B cell (primary cell): ENCODE measurements at regions not wholly inside any gene's neighbourhood (a gene's known extent, or its start where the extent isn't known, plus 50 kb on each side); places are given as distances from the start of the nearest gene placed in this dataset.

Source experiments
- ATAC-seq: fragments of 200-7000 bp; cut with Tn5 transposase; one replicate; pipeline ENCODE4 v1.10.0; 2021; ENCODE audit warnings: low read depth, mild to moderate bottlenecking, moderate number of reproducible peaks, moderate library complexity
- CTCF ChIA-PET: fragments of 350-600 bp; sonication (Branson Sonifier 250); formaldehyde crosslinking; loops from one replicate; lab custom pipeline; 2021; ENCODE audit warnings: antibody characterized with exemption, inconsistent platforms; lab: Charles Lee
- POLR2A ChIA-PET: fragments of 350-600 bp; sonication (Branson Sonifier 250); formaldehyde crosslinking; loops from one replicate; lab custom pipeline; 2021; ENCODE audit warnings: antibody characterized with exemption; lab: Charles Lee
- DNase-seq: peaks from one replicate; pipeline ENCODE4 v3.0.0; 2013
- H2AFZ ChIP-seq: 2 replicates; pipeline ENCODE4 v1.6.1; 2012; ENCODE audit warnings: mild to moderate bottlenecking, low read depth, low read length; ENCODE audit not compliant: insufficient read depth, poor library complexity, severe bottlenecking
- H3K27ac ChIP-seq, 2 donors: 1 replicate in 1 of 2; 2 replicates in 1 of 2; pipeline ENCODE4 v1.5.1; 2012 to 2013; ENCODE audit warnings: low read length in 2 of 2, mild to moderate bottlenecking in 2 of 2, moderate library complexity in 1 of 2
- H3K27me3 ChIP-seq, 4 experiments: fragments of 200-600 bp in 1 of 4; sonication (generic) in 1 of 4; replicated peaks in 1 of 4; 1 replicate in 2 of 4; 2 replicates in 2 of 4; pipeline versions ENCODE4 v1.6.1 to v1.7.0; 2013 to 2016; ENCODE audit warnings: low read length in 3 of 4, mild to moderate bottlenecking in 2 of 4, mixed read lengths in 1 of 4, moderate library complexity in 1 of 4; ENCODE audit not compliant: insufficient read depth in 4 of 4, control insufficient read depth in 3 of 4; ENCODE audit errors: control extremely low read depth in 1 of 4
- H3K36me3 ChIP-seq, 2 experiments: replicated peaks in 1 of 2; 1 replicate in 1 of 2; 2 replicates in 1 of 2; pipeline versions ENCODE4 v1.6.1 to v1.7.1; 2013; ENCODE audit warnings: low read length in 1 of 2; ENCODE audit not compliant: insufficient read depth in 2 of 2, control insufficient read depth in 1 of 2; ENCODE audit errors: control extremely low read depth in 1 of 2, extremely low read depth in 1 of 2
- H3K4me1 ChIP-seq, 2 donors: fragments of 200-600 bp in 1 of 2; sonication (generic) in 1 of 2; 1 replicate in 1 of 2; 2 replicates in 1 of 2; pipeline versions ENCODE4 v1.5.1 to v1.6.1; 2013 to 2017; ENCODE audit warnings: low read length in 2 of 2; ENCODE audit not compliant: control insufficient read depth in 2 of 2, insufficient read depth in 2 of 2
- H3K4me2 ChIP-seq: replicated peaks from 2 replicates; pipeline ENCODE3; 2012; ENCODE audit warnings: mild to moderate bottlenecking, low read depth, low read length; ENCODE audit not compliant: poor library complexity, severe bottlenecking
- H3K4me3 ChIP-seq, 5 experiments: fragments of 200-600 bp in 1 of 5; sonication (generic) in 1 of 5; 1 replicate in 3 of 5; 2 replicates in 2 of 5; pipeline versions ENCODE4 v1.5.1 to v1.7.0; 2011 to 2016; ENCODE audit warnings: low read length in 4 of 5, mild to moderate bottlenecking in 4 of 5, low read depth in 2 of 5, control low read depth in 1 of 5, moderate library complexity in 1 of 5; ENCODE audit not compliant: insufficient read depth in 1 of 5; ENCODE audit errors: control extremely low read depth in 1 of 5, extremely low read depth in 1 of 5
- H3K79me2 ChIP-seq: fragments of 200-600 bp; sonication (generic); one replicate; pipeline ENCODE4 v1.6.0; 2016; ENCODE audit warnings: low read length; ENCODE audit not compliant: control insufficient read depth, insufficient read depth
- H3K9ac ChIP-seq: fragments of 200-600 bp; sonication (generic); 2 replicates; pipeline ENCODE4 v1.6.1; 2017; ENCODE audit warnings: mild to moderate bottlenecking, low read length, moderate library complexity
- H3K9me3 ChIP-seq, 3 donors: one replicate each; pipeline versions ENCODE4 v1.6.1 to v1.7.1; 2013; ENCODE audit warnings: low read length in 2 of 3; ENCODE audit not compliant: control insufficient read depth in 2 of 3, insufficient read depth in 1 of 3; ENCODE audit errors: control extremely low read depth in 1 of 3
- H4K20me1 ChIP-seq: 2 replicates; pipeline ENCODE4 v1.6.0; 2012; ENCODE audit warnings: mild to moderate bottlenecking, low read length; ENCODE audit not compliant: insufficient read depth, control insufficient read depth, poor library complexity, severe bottlenecking
- H3K27ac Mint-ChIP-seq: one replicate; pipeline ENCODE4 v1.8.0; 2021; ENCODE audit warnings: mixed read lengths
- H3K27me3 Mint-ChIP-seq: one replicate; pipeline ENCODE4 v1.8.0; 2021; ENCODE audit warnings: mixed read lengths
- H3K4me1 Mint-ChIP-seq: one replicate; pipeline ENCODE4 v1.8.0; 2021; ENCODE audit warnings: mixed read lengths
- H3K4me3 Mint-ChIP-seq: one replicate; pipeline ENCODE4 v1.8.0; 2021; ENCODE audit warnings: mixed read lengths
- H3K9me3 Mint-ChIP-seq: one replicate; pipeline ENCODE4 v1.8.0; 2022; ENCODE audit warnings: mixed read lengths; ENCODE audit not compliant: insufficient read depth
- EZH2 ChIP-seq: IDR thresholded peaks from 2 replicates; pipeline ENCODE4 v1.6.1; 2012; ENCODE audit warnings: borderline replicate concordance, low read depth, mild to moderate bottlenecking, moderate library complexity, low read length; ENCODE audit not compliant: insufficient read depth, poor library complexity, severe bottlenecking
- WGBS: methylation state at CpG from one replicate; pipeline ENCODE4 v1.1.5; 2013; ENCODE audit warnings: missing lambda C conversion rate; ENCODE audit not compliant: insufficient coverage; 5-methylcytosine and 5-hydroxymethylcytosine counted together
- intact Hi-C: fragments of 100-400 bp; cut with micrococcal nuclease; formaldehyde crosslinking; loops from one replicate; pipeline ENCODE4 v1.10.0; 2022
- TF ChIP-seq, protein P1 (sequence below): fragments of 200-600 bp; IDR thresholded peaks from one replicate; pipeline ENCODE4 v1.8.0; 2022; ENCODE audit warnings: antibody characterized with exemption, mild to moderate bottlenecking

DNA sequence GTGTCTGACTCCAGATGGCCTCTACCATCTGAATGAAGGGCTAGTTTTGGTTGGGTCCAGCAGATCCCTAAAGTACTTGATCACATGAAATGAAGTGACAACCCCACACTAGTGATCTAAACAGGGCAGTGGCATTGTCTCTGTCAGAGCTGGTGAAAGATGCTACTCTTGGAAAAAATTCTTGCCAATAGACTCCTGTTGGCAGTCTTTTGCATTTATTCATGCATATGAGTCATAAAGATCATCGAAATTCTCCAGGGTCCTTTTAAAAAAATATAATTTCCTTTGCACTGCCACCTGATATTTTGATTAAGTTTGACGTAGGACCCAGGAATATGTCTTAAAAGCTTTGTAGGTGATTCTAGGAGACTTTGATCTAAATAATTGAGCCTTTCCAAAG is 135.1 kb upstream of the ELL2 start:
- no CpG with 5 or more reads among the region's 2 CpGs for WGBS
- H2AFZ ChIP-seq = no peak overlapping the region
- Mint-ChIP-seq H3K27ac (no peak overlapping the region), H3K4me1 (no peaks in the 10 kb centered on the region), H3K27me3 (peaks cover 5% of the 10 kb centered on the region), H3K9me3 (peaks cover 5% of the 10 kb centered on the region), H3K4me3 (no peak overlapping the region)
- no peak overlapping the region for H3K9ac ChIP-seq
- ChIA-PET CTCF (interaction anchor here (0.6 kb wide), 1 partner anchor 15 kb away, joined by 3 read pairs; no protein-coding TSS in a partner anchor), POLR2A (no interaction called here)
- peaks cover 0 to 3% (median 0%) of the 10 kb centered on the region in 3 donors for H3K9me3 ChIP-seq
- no peaks in the 10 kb centered on the region for H3K79me2 ChIP-seq
- H3K4me1 ChIP-seq = no peaks in the 10 kb centered on the region
- DNase-seq (no peak), ATAC-seq (no peak)
- H3K4me2 ChIP-seq = no peak overlapping the region
- H3K27ac ChIP-seq = no peak overlapping the region
- TF ChIP-seq EZH2 = no peak
- TF ChIP-seq, protein P1, sequence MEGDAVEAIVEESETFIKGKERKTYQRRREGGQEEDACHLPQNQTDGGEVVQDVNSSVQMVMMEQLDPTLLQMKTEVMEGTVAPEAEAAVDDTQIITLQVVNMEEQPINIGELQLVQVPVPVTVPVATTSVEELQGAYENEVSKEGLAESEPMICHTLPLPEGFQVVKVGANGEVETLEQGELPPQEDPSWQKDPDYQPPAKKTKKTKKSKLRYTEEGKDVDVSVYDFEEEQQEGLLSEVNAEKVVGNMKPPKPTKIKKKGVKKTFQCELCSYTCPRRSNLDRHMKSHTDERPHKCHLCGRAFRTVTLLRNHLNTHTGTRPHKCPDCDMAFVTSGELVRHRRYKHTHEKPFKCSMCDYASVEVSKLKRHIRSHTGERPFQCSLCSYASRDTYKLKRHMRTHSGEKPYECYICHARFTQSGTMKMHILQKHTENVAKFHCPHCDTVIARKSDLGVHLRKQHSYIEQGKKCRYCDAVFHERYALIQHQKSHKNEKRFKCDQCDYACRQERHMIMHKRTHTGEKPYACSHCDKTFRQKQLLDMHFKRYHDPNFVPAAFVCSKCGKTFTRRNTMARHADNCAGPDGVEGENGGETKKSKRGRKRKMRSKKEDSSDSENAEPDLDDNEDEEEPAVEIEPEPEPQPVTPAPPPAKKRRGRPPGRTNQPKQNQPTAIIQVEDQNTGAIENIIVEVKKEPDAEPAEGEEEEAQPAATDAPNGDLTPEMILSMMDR = no peak
- intact Hi-C loops = no loop called here
- no peaks in the 10 kb centered on the region for H4K20me1 ChIP-seq
- no peaks in the 10 kb centered on the region for H3K36me3 ChIP-seq
- H3K27me3 ChIP-seq = no peaks in the 10 kb centered on the region
- H3K4me3 ChIP-seq = no peak overlapping the region

DNA sequence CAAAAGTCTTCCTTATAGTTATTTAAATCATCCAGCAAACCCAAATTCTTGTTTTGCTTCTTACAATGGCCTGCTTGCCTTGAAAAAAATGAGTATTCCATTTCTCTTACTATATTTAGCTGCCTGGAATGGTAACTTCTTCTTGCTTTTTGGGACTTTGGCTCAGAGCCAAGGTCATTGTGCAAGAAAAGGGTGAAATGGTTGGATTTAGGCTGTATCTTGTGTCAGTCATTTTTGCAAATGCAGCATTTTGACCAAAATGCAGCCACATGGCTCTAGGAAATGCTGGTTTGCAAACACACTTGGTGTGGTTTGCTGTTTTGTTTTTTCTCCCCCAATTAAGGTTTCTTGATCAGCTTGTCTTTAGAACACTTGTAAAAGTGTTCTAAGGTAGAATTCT is 133.3 kb upstream of the ELL2 start:
- H3K4me1 ChIP-seq = no peaks in the 10 kb centered on the region
- TF ChIP-seq, protein P1 = no peak
- TF ChIP-seq EZH2 = no peak
- ChIA-PET POLR2A (no interaction called here), CTCF (no interaction called here)
- H3K36me3 ChIP-seq = no peaks in the 10 kb centered on the region
- H3K27ac ChIP-seq = no peak overlapping the region
- intact Hi-C loops = no loop called here
- no peak overlapping the region for H3K4me2 ChIP-seq
- no peaks in the 10 kb centered on the region for H3K27me3 ChIP-seq
- no peak overlapping the region for H3K4me3 Mint-ChIP-seq
- no peak overlapping the region for H3K4me3 ChIP-seq
- H3K9me3 ChIP-seq = no peaks in the 10 kb centered on the region
- H2AFZ ChIP-seq = no peak overlapping the region
- ATAC-seq (no peak), DNase-seq (no peak)
- no peaks in the 10 kb centered on the region for H4K20me1 ChIP-seq
- no peaks in the 10 kb centered on the region for H3K79me2 ChIP-seq
- peaks cover 5% of the 10 kb centered on the region for H3K9me3 Mint-ChIP-seq
- H3K9ac ChIP-seq = no peak overlapping the region
- no peak overlapping the region for H3K27ac Mint-ChIP-seq
- peaks cover 3% of the 10 kb centered on the region for H3K4me1 Mint-ChIP-seq
- H3K27me3 Mint-ChIP-seq = no peaks in the 10 kb centered on the region
